Glomerular visceral epithelial cell (primary cell): ENCODE measurements at regions not wholly inside any gene's neighbourhood (a gene's known extent, or its start where the extent isn't known, plus 50 kb on each side); places are given as distances from the start of the nearest gene placed in this dataset.

Source experiments
- DNase-seq: peaks from one replicate; pipeline ENCODE4 v3.0.0-alpha.2; 2016; ENCODE audit errors: extremely low spot score

DNA sequence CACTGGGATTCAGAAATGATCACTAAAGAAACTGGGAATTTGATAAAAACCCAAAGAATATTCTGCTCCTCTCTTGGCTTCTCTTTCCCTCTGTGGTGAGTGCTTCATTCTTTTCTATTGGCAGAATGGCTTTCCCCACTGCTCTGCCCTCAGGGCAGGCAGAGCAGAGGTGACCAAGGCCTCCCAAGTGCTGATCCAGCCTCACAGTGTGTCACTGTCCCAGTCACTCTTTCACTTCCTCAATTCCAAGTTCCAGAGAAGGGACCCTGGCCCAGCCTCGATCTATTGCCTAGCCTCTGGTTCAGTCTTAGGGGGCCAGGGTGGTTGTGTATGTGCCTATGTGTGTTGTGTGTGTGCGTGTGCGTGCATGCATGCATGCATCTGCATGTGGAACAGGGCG, 180.6 kb upstream of the TMTC4 start:
- DNase-seq = no peak

GRCh38 chr13:100854006-100854405, 179.4 kb upstream of the TMTC4 start:
- no peak for DNase-seq

DNA sequence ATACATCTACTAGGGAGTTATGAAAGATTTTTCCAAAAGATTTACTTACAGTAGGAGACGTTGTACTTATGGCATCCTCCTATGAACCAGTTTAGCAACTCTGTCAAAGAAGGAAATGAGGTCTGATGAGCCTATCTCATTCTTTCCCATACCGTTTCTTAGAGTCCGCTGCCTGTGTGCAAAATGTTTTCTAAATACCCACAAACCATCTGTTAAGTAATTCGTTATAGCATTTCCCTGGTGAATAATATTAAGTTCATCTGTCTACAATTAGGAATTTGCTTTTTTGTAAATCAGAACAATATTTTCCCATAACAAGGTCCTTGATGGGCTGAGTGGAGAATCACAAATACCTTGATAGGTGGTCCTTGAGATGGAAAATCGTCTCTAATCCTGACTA, 178.8 kb upstream of the TMTC4 start:
- no peak for DNase-seq

DNA sequence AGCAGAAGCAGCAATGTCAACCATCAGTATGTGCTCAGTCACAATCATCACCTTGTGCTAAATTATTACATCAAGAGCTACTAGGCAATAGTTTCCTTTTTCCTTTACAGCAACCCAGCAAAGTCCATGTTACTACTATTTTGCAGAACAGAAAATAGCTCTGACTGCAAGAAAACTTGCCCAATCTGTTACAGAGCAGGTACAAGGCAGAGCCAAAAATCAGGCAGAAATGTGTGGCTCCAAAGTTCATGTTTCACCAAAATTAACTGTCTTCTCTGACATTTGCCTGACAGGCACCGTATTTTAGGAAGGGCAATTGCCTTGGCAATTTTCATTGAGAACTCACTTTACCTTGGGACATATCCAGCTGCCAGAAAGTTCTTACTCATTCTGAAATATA, 177.6 kb upstream of the TMTC4 start:
- no peak for DNase-seq

DNA sequence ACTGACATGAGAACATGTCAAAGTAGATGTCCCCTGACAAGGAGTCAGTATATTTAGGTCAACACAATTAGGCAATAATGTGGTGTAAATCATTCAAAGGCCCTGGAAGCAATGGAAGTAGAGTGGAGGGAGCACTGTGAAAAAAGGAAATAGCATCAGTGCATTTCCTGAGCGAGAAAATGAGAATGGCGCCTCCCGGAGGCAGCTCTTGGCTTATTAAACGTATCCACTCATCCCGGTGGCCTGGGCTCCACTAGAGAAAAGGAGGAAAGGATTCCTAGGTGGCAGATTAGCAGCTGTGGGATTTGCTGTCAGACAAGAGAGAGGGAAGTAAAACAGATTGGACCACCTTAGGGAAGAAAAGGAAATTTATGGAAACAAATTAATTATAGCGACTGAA, 173.7 kb upstream of the TMTC4 start:
- no peak for DNase-seq

DNA sequence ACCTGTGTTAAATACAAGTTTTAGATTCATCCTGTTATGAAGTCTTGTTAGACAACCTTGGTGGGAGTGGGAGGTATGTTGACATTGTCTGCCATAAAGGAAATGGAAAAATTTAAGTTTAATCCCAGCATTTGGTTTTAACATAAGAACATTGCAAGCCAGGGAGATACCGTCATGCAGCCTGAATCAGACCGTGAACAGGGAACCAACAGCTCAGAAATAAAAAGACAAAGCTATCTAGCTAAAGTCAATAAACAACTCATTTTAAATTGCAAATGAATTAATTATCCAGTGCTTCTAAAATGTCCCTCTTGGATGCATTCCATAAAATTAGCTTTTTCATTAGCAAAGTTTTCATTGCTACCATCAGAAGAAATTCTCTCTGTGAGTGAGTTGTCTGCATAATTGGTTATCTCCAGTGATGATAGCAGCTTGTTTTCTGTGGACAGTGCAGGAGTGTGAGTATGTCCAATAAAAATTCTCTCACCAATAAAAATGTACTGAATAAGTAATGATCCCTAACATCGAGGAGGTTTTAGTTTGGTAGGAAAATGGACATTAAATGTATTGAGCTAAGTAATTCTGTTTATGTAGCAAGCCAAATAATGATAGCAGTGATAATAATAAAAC, 170.6 kb upstream of the TMTC4 start:
- DNase-seq = no peak

- DNase-seq = no peak
Measured at GRCh38 chr13:100842136-100842535, 167.5 kb upstream of the TMTC4 start.

GRCh38 chr13:100838387-100838786, 163.8 kb upstream of the TMTC4 start:
- DNase-seq = no peak

DNA sequence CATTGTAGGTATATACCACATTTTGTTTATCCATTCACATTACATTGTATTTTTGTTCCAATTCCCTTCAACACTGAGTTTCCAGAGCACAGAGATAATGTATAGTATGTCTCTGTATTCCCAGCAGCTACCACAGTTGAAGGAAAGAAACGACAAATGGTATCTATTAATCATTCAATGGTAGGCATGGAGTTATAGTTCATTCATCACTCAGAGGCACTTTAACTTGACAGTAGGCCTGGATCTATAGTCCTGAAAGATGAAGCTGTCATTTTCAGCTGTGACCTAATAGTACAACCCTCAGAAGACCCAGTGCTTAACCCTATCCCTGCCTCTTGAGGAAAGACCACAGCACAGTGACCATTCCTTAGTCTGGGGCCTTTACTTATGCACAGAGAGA, 163.0 kb upstream of the TMTC4 start:
- no peak for DNase-seq

DNA sequence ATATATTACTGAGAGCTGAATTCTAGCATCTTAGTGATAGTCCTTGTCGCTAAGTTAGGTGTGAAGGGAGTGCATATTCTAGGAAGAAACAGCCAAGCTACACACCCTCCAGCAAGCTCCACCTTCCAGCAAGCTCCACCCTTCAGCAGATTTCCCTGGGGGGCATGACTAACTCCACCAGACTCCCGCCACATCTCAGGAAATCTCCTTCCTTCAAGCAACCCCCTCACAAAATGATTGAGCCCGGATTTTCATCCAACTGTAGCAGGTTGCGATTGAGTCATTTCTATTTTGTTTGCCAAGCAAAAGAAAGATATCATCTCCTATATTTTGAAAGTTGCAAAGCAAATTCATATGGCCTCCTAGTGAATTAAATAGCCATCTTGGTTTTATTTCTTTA, 162.1 kb upstream of the TMTC4 start:
- no peak for DNase-seq

DNA sequence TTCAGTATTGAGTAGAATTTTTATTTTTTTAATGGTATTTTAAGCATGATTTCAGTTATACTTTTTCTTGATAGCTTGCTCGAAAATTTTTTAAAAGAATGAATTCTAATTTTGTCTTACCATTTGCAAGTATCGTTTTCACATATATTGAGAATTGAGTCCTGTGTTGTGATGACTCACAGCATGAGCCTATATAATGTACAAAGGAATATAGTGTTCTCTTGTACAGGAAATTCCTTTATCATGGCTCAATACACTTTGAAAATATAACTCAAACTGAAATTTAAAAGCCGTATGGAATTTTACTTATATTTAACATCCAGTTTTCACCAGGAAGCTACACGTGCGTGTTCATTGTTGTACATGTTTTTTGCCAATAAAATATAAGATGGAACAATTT, 161.1 kb upstream of the TMTC4 start:
- DNase-seq = no peak

- no peak for DNase-seq
Measured at GRCh38 chr13:100833427-100833826, 158.8 kb upstream of the TMTC4 start.

GRCh38 chr13:100828226-100828625, 153.6 kb upstream of the TMTC4 start:
- DNase-seq = no peak

DNA sequence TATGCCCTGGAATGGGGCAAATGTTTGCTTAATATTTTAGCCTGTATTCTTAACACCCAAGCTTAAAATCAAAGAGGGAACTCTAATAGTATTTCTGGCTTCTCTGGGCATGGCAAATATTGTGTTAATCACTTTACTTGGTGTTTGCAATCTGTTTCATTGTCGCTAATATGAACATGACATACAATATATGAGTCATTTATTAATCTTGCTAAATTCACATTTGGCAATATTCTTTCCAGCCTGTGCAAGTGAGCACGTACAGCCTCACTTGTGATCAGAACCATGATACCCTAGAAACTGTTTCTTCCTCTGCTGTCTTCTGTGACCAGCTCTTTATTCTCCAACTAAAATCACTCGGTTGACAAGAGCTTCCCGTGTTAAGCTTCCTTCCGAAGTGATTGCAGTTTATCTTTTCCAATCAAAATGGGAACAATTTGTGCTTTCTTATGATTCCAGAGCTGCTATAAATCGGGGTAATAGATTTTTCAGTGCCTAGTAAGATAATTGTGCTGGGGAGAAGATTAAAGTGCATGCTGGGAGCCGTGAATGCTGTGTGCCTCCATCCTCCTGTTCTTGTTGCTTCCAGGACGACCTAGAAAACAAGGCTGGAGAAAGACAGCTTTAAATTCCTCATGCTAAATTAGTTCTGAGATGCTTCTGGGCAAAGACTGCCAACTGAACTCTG, 153.0 kb upstream of the TMTC4 start:
- no peak for DNase-seq

DNA sequence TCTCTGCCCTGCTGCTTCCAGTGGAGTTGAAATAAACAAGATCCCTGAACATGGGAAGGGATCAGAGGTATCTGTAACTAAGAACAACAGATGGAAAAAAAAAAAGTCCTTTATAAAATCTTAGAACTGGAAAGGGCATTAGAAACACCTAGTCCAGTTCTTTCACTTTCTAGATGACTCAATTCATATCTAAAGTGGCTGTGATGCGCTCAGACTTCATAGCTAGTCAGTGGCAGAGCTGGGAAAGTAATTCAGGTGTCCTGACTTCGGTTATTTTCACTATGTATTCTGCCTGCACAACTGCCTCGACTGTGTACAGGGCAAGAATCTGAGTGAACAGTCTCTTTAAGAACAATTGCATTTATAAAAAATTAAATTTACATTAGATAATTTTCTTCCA, 151.8 kb upstream of the TMTC4 start:
- DNase-seq = no peak

GRCh38 chr13:100825557-100825956, 151.0 kb upstream of the TMTC4 start:
- DNase-seq = no peak

DNA sequence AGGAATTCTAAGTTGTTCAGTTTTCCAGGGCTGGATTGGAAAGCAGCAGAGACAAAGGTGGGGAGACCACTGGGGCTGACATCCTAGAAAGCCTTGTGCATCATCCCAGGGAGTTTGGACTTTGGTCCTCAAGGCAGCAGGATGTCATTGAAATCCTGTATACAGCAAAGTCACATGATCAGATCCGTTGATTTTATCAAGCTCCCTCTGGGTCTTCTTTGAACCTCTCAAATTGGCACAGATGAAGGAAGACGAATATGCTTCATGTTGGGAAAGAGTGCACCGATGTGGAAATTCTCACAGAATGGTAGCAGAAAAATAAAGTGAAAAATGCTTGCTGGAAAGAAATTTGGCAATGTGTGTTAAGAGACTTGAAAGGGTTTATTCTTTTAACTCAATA, 149.8 kb upstream of the TMTC4 start:
- no peak for DNase-seq

DNA sequence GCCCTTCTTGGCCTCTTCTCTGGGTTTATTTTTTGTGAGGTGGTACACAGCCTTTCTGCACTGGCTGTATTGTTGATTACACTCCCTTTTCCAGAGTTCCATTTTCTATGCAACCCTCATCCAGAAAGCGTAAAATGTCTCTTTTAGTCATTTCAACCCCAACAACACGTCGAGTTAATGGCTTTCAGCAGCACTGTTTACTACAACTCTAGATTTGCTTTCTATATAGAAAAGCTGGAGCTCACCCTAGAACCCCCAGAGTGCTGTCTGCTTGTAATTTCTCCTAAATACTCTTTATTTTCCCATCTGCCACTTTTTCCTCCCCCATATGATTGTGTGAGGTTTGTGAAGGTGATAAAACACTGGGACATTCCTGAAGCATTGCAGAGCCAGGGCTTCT, 148.9 kb upstream of the TMTC4 start:
- no peak for DNase-seq

GRCh38 chr13:100822871-100823443, 148.4 kb upstream of the TMTC4 start:
- DNase-seq = no peak

GRCh38 chr13:100818711-100819110, 144.1 kb upstream of the TMTC4 start:
- DNase-seq = no peak

- no peak for DNase-seq
Measured at GRCh38 chr13:100817928-100818327, 143.3 kb upstream of the TMTC4 start.

- DNase-seq = no peak
Measured at GRCh38 chr13:100815476-100816046, 141.0 kb upstream of the TMTC4 start.

DNA sequence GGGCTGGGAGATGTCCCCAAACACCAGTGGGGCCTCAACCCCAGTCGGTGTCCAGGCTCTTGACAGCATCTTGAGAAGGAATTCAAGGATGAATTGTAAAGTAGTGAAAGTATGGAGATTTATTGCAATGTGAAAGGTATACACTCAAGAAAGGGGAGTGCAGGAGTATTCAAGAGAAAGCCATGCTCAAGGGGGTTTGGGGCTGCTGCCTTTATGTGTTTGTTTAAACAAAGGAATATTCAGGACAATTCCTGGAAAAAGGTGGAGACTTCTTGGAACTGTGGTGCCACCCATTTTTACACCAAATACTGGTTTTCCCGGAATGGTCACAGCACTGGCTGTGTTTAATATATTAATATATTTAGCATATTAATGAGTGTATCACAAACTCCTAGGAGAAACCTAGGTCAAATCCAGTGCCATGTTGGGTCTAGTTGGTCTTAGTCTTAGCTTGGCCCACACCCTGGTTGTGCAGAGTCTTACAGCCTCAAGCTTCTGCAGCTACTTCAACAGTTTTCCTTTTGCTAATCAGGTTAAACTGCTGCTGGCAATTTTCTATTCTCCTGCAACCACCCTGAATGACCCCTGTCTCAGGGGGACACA, 138.5 kb upstream of the TMTC4 start:
- DNase-seq = no peak
